ENCODE measurements at regions not wholly inside any gene's neighbourhood (a gene's known extent, or its start where the extent isn't known, plus 50 kb on each side); places are given as distances from the start of the nearest gene placed in this dataset.

- no peaks in the 10 kb centered on the region for H3K36me3 Mint-ChIP-seq (ENCODE audit: low read depth, unreplicated experiment)
- TF ChIP-seq, protein P1, sequence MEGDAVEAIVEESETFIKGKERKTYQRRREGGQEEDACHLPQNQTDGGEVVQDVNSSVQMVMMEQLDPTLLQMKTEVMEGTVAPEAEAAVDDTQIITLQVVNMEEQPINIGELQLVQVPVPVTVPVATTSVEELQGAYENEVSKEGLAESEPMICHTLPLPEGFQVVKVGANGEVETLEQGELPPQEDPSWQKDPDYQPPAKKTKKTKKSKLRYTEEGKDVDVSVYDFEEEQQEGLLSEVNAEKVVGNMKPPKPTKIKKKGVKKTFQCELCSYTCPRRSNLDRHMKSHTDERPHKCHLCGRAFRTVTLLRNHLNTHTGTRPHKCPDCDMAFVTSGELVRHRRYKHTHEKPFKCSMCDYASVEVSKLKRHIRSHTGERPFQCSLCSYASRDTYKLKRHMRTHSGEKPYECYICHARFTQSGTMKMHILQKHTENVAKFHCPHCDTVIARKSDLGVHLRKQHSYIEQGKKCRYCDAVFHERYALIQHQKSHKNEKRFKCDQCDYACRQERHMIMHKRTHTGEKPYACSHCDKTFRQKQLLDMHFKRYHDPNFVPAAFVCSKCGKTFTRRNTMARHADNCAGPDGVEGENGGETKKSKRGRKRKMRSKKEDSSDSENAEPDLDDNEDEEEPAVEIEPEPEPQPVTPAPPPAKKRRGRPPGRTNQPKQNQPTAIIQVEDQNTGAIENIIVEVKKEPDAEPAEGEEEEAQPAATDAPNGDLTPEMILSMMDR (IDR thresholded peaks at IDR 0.05; ENCODE audit: insufficient read depth, low read depth, low read length) = no peak
- no peak for TF ChIP-seq EZH2 (IDR thresholded peaks at IDR 0.05; ENCODE audit: insufficient read depth, low read length)
Measured at GRCh38 chr5:155252025-155252424, 238.5 kb downstream of the KIF4B start.

GRCh38 chr5:155252717-155253116, 239.2 kb downstream of the KIF4B start:
- FAIRE-seq = no peak
- H3K9me3 Mint-ChIP-seq (ENCODE audit: unreplicated experiment) = no peaks in the 10 kb centered on the region

More at GRCh38 chr5:155252025-155252424, 238.5 kb downstream of the KIF4B start:
- no peak for FAIRE-seq
- no peak overlapping the region for H2AFZ ChIP-seq (ENCODE audit: low read depth, low read length)
- Mint-ChIP-seq H3K4me1 (ENCODE audit: low read depth, unreplicated experiment) (no peaks in the 10 kb centered on the region), H3K4me3 (ENCODE audit: unreplicated experiment) (no peak overlapping the region), H3K9me3 (ENCODE audit: unreplicated experiment) (no peaks in the 10 kb centered on the region), H3K27ac (ENCODE audit: unreplicated experiment) (no peak overlapping the region), H3K27me3 (ENCODE audit: low read depth, unreplicated experiment) (no peaks in the 10 kb centered on the region)
- no peaks in the 10 kb centered on the region for H3K36me3 ChIP-seq (ENCODE audit: insufficient read depth, low read length)
- no peak overlapping the region for H3K4me3 ChIP-seq (ENCODE audit: insufficient read depth, low read depth, low read length)
- no peak overlapping the region for H3K9ac ChIP-seq (ENCODE audit: low read length)
- H3K27me3 ChIP-seq (ENCODE audit: insufficient read depth, low read length) = no peaks in the 10 kb centered on the region
- H3K27ac ChIP-seq (ENCODE audit: low read depth, low read length) = no peak overlapping the region
- no peaks in the 10 kb centered on the region for H3K79me2 ChIP-seq (ENCODE audit: insufficient read depth, low read length)
- no peaks in the 10 kb centered on the region for H3K4me1 ChIP-seq (ENCODE audit: insufficient read depth, low read length)
- H4K20me1 ChIP-seq (ENCODE audit: insufficient read depth, low read length) = no peaks in the 10 kb centered on the region
- DNase-seq (ENCODE audit: low read depth) = no peak
- H3K9me3 ChIP-seq (ENCODE audit: insufficient read depth, low read depth, low read length) = no peaks in the 10 kb centered on the region
- no peak overlapping the region for H3K4me2 ChIP-seq (ENCODE audit: low read length)

DNA sequence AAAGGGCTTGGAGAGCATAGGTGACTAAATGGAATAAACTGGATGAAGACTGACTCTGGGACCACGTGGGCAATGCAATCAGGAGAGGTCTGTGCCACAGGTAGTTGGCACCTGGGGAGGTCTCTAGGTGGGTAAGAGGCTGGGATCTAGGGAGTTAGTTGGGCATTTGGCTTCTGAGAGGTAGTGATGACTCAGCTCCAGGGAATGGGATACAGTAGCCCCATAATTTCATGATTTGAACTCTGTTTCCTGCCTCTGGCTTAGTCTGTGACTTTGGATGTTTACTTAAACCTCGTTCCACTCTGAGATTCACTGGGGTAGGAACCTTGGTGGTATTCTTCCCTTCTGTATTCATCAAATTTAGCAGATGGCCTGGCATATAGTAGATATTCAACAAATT, 240.8 kb downstream of the KIF4B start:
- DNase-seq (ENCODE audit: low read depth) = no peak
- no peak overlapping the region for H3K4me3 Mint-ChIP-seq (ENCODE audit: unreplicated experiment)
- no peaks in the 10 kb centered on the region for H3K27me3 ChIP-seq (ENCODE audit: insufficient read depth, low read length)

More at GRCh38 chr5:155252717-155253116, 239.2 kb downstream of the KIF4B start:
- Mint-ChIP-seq H3K4me1 (ENCODE audit: low read depth, unreplicated experiment) (no peaks in the 10 kb centered on the region), H3K27ac (ENCODE audit: unreplicated experiment) (no peak overlapping the region), H3K36me3 (ENCODE audit: low read depth, unreplicated experiment) (no peaks in the 10 kb centered on the region), H3K27me3 (ENCODE audit: low read depth, unreplicated experiment) (no peaks in the 10 kb centered on the region), H3K4me3 (ENCODE audit: unreplicated experiment) (no peak overlapping the region)
- Histone ChIP-seq H3K4me1 (ENCODE audit: insufficient read depth, low read length) (no peaks in the 10 kb centered on the region), H3K4me2 (ENCODE audit: low read length) (no peak overlapping the region), H3K27ac (ENCODE audit: low read depth, low read length) (no peak overlapping the region), H3K36me3 (ENCODE audit: insufficient read depth, low read length) (no peaks in the 10 kb centered on the region), H4K20me1 (ENCODE audit: insufficient read depth, low read length) (no peaks in the 10 kb centered on the region), H2AFZ (ENCODE audit: low read depth, low read length) (no peak overlapping the region), H3K79me2 (ENCODE audit: insufficient read depth, low read length) (no peaks in the 10 kb centered on the region), H3K27me3 (ENCODE audit: insufficient read depth, low read length) (no peaks in the 10 kb centered on the region), H3K9me3 (ENCODE audit: insufficient read depth, low read depth, low read length) (no peaks in the 10 kb centered on the region), H3K4me3 (ENCODE audit: insufficient read depth, low read depth, low read length) (no peak overlapping the region), H3K9ac (ENCODE audit: low read length) (no peak overlapping the region)
- no peak for DNase-seq (ENCODE audit: low read depth)
- no peak for TF ChIP-seq EZH2 (IDR thresholded peaks at IDR 0.05; ENCODE audit: insufficient read depth, low read length)
- TF ChIP-seq, protein P1 (IDR thresholded peaks at IDR 0.05; ENCODE audit: insufficient read depth, low read depth, low read length) = no peak

More for the DNA sequence above, 240.8 kb downstream of the KIF4B start:
- Mint-ChIP-seq H3K4me1 (ENCODE audit: low read depth, unreplicated experiment) (no peaks in the 10 kb centered on the region), H3K27me3 (ENCODE audit: low read depth, unreplicated experiment) (no peaks in the 10 kb centered on the region), H3K36me3 (ENCODE audit: low read depth, unreplicated experiment) (no peaks in the 10 kb centered on the region), H3K27ac (ENCODE audit: unreplicated experiment) (no peak overlapping the region), H3K9me3 (ENCODE audit: unreplicated experiment) (no peaks in the 10 kb centered on the region)
- FAIRE-seq = no peak
- Histone ChIP-seq H3K36me3 (ENCODE audit: insufficient read depth, low read length) (no peaks in the 10 kb centered on the region), H3K27ac (ENCODE audit: low read depth, low read length) (no peak overlapping the region), H2AFZ (ENCODE audit: low read depth, low read length) (no peak overlapping the region), H3K4me3 (ENCODE audit: insufficient read depth, low read depth, low read length) (no peak overlapping the region), H3K79me2 (ENCODE audit: insufficient read depth, low read length) (no peaks in the 10 kb centered on the region), H3K4me2 (ENCODE audit: low read length) (no peak overlapping the region), H3K9ac (ENCODE audit: low read length) (no peak overlapping the region), H3K9me3 (ENCODE audit: insufficient read depth, low read depth, low read length) (no peaks in the 10 kb centered on the region), H4K20me1 (ENCODE audit: insufficient read depth, low read length) (no peaks in the 10 kb centered on the region), H3K4me1 (ENCODE audit: insufficient read depth, low read length) (no peaks in the 10 kb centered on the region)
- TF ChIP-seq EZH2 (IDR thresholded peaks at IDR 0.05; ENCODE audit: insufficient read depth, low read length) = no peak
- TF ChIP-seq, protein P1 (IDR thresholded peaks at IDR 0.05; ENCODE audit: insufficient read depth, low read depth, low read length) = no peak

Measured in astrocyte (in vitro differentiated cells and primary cell).